ENCODE measurements at regions not wholly inside any gene's neighbourhood (a gene's known extent, or its start where the extent isn't known, plus 50 kb on each side); places are given as distances from the start of the nearest gene placed in this dataset.
"Not testable (repeated sequence)": the region's sequence is repeated elsewhere in the genome, so short reads cannot be mapped to it uniquely, and the experiment has no call there.

DNA sequence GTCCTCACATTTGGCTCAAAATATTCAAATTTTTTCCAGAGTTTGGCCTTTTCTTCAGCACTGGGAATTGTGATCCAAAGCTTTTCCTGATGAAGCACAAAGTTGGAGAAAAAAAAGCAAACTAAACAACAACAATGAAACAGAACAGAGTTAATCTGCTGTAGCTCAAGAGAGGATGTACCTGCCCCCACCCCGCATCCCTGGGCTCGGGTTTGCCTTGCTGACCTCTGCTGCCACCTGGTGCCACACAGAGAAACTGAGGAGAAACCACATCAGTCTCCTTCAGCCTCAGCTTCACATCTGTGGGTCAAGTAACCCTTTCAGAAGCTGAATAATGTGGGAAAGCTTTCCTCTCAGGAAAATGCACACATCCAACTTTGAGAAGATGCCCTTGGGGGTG is 290.4 kb downstream of the RTP5 start:
- not testable (repeated sequence) for DNase-seq

DNA sequence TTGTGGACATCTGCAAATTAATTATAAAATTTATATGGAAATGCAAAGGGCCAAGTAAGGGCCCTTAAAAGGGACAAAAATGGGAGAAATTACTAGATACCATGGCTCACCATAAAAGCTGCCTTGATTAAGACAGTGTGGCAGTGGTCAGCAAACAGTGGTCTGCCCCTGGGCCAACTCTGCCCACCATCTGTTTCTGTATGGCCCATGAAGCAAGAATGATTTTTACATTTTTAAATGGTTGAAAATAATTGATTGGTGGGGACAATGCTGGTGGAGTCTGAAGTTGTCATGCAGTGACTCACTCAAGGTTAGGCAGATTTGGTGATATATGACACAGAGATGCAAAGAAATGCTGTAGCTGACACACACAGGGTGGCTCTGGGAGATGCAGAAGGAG is 295.6 kb downstream of the RTP5 start:
- DNase-seq = not testable (repeated sequence)

DNA sequence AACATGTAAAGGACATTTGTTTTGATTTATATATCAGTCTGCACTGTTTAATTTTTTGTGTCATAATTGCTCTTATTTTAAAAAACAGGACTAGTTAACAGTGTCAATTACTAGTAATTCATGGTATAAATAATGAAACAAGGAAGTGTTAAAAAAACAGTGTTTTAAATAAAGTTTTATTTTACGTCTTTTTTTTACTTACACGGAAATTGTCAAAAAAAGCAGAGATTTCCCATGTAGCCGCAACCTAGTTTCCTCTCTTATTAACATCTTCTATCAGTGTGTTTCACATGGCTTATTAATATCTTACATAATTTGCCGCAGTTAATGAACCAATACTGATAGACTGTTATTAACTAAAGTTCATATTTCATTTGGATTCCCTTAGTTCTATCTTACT is 301.8 kb downstream of the RTP5 start:
- not testable (repeated sequence) for DNase-seq
